GM10266 (cell line): ENCODE measurements at regions not wholly inside any gene's neighbourhood (a gene's known extent, or its start where the extent isn't known, plus 50 kb on each side); places are given as distances from the start of the nearest gene placed in this dataset.

Source experiments
- DNase-seq: peaks from one replicate; pipeline ENCODE4 v3.0.0; 2012; ENCODE audit errors: extremely low spot score
- CTCF ChIP-seq: IDR thresholded peaks from 2 replicates; pipeline ENCODE4 v1.5.1; 2012; ENCODE audit warnings: mild to moderate bottlenecking, low read depth; ENCODE audit not compliant: control insufficient read depth, insufficient read depth; ENCODE audit errors: missing control alignments

GRCh38 chr3:166201476-166201875 lies 364.3 kb upstream of the BCHE start:
- TF ChIP-seq CTCF = no peak
- DNase-seq = no peak

- DNase-seq = no peak
- no peak for TF ChIP-seq CTCF
Observed at GRCh38 chr3:166199491-166199890, 362.3 kb upstream of the BCHE start.

- TF ChIP-seq CTCF = no peak
- DNase-seq = no peak
Observed at GRCh38 chr3:166195808-166196207, 358.6 kb upstream of the BCHE start.

GRCh38 chr3:166191411-166191810 lies 354.2 kb upstream of the BCHE start:
- DNase-seq = no peak
- no peak for TF ChIP-seq CTCF

GRCh38 chr3:166190360-166190759 lies 353.1 kb upstream of the BCHE start:
- no peak for TF ChIP-seq CTCF
- no peak for DNase-seq

GRCh38 chr3:166187237-166187636 lies 350.0 kb upstream of the BCHE start:
- no peak for TF ChIP-seq CTCF
- DNase-seq = no peak

- TF ChIP-seq CTCF = no peak
- DNase-seq = no peak
Observed at GRCh38 chr3:166186003-166186402, 348.8 kb upstream of the BCHE start.
